HG02763 (cell line): ENCODE measurements at regions not wholly inside any gene's neighbourhood (a gene's known extent, or its start where the extent isn't known, plus 50 kb on each side); places are given as distances from the start of the nearest gene placed in this dataset.

Experiments used
- ATAC-seq: cut with Tn5 transposase; IDR thresholded peaks from one replicate; pipeline ENCODE4 v1.9.1; 2021; ENCODE audit warnings: mild to moderate bottlenecking, moderate library complexity; ENCODE audit not compliant: unreplicated experiment

GRCh38 chr9:134227451-134228411, 63.4 kb upstream of the RNU6ATAC start:
- no peak for ATAC-seq

DNA sequence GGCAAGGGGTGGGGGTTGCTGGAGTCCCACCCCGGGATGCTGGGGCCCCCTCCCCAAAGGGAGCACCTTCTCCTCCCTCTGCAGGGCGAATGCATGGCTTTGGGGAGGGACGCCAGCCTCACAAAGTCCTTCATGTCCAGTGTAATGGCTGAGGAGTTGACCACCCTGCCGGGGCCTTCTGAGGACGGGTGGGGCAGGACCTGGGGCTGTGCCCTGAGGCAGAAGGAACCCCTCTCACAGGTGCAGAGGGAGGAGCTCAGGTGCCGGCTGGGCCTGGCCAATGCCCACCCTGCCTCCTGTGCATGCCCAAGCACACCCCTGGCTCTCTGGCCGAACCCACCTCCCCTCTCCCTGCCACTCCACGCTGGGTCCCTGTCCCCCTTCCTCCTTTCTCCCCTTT, 64.3 kb upstream of the RNU6ATAC start:
- no peak for ATAC-seq

GRCh38 chr9:134229466-134230091, 65.2 kb upstream of the RNU6ATAC start:
- no peak for ATAC-seq

- ATAC-seq, result no peak
Measured at GRCh38 chr9:134230092-134230941, 66.0 kb upstream of the RNU6ATAC start.

DNA sequence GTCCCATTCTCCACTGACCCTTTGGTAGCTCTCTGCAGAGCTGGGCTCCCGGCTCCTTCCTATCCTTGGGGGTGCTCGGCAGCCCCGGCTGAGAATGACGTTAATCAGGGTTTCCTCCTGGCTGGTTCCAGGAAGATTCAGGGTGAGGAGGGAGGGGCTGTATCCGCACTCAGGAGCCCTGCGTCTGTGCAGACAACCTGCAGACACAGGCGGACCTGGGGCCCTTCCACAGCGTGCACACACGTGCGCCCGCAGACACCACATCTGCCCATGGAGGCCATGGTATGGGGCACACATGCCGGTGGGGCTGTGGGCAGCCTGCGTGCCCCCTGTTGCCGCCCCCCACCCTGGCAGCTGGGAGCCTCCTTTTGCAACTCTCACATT, 66.6 kb upstream of the RNU6ATAC start:
- ATAC-seq, result no peak

GRCh38 chr9:134231330-134231745, 67.0 kb upstream of the RNU6ATAC start:
- no peak for ATAC-seq

DNA sequence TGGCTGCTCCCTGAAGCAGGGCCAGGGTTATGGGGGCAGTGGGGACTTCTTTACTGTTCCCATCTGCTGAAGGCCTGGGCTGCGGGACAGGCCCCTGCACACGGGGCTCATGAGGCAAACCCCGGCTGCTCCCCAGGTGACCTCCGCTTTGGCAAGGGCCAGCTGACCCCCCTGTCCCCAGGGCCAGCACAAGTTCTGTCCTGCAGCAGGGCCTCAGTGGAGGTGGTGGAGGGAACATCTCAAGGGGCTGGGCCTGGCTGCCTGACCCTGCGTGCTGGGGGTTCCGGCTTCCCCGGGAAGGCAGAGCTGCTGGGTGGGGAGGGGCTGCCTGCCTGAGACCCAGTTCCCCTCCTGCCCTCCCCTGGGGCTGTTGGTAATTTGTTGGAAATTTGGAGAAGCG, 67.4 kb upstream of the RNU6ATAC start:
- no peak for ATAC-seq

GRCh38 chr9:134233022-134233421, 68.7 kb upstream of the RNU6ATAC start:
- no peak for ATAC-seq

GRCh38 chr9:134234001-134234660, 69.8 kb upstream of the RNU6ATAC start:
- ATAC-seq, result no peak

- no peak for ATAC-seq
Measured at GRCh38 chr9:134234687-134235359, 70.5 kb upstream of the RNU6ATAC start.

DNA sequence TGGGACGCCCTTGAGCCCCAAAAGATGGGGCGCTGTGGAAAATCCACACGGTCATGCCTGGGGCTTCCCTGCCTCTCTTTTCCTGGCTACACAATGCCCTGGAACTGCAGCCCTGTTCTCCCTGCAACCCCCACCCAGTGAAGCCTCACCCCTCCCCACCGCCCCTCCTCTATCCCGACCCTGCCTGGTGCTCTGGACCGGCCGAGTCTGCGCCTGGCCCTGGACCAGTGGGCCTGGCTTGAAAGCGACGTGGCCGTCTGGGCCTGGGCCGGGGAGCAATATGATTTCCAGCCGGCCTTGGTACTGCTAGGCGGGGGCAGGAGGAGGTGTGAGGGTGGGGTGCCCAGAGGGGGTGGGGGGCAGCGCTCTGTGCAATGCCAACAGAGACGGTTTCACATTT, 71.0 kb upstream of the RNU6ATAC start:
- ATAC-seq, result no peak

GRCh38 chr9:134236001-134236421, 71.6 kb upstream of the RNU6ATAC start:
- no peak for ATAC-seq

GRCh38 chr9:134236935-134237629, 72.7 kb upstream of the RNU6ATAC start:
- no peak for ATAC-seq

DNA sequence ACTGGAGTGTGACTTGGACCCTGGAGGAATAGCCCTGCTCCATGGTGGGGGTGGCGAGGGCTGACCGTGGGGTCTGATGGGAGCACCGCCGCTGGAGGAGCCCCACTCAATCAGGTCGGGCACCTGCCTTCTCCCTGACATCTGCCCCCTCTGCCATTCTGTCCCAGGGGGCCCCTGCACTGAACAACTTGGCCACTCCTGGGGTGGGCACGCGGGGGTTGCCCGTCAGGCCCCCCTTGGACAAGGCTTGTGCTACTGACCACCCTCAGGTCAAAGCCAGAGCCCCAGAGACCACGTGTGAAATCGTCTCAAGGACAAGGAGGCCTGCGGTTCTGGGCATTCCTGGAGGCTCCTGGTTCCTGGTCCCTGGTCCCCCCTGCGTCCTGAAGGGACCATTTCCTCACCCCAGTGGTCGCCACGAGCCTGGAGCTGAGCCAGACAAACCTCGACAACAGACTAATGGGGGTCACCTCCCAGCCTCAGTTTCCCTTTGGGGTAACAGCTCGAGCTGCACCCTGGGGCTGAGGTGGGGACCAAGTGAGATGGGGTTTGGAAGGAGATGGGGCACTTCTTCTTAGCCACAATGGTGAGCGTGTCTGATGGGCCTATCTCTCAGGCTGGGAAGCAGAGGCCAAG, 73.4 kb upstream of the RNU6ATAC start:
- no peak for ATAC-seq

DNA sequence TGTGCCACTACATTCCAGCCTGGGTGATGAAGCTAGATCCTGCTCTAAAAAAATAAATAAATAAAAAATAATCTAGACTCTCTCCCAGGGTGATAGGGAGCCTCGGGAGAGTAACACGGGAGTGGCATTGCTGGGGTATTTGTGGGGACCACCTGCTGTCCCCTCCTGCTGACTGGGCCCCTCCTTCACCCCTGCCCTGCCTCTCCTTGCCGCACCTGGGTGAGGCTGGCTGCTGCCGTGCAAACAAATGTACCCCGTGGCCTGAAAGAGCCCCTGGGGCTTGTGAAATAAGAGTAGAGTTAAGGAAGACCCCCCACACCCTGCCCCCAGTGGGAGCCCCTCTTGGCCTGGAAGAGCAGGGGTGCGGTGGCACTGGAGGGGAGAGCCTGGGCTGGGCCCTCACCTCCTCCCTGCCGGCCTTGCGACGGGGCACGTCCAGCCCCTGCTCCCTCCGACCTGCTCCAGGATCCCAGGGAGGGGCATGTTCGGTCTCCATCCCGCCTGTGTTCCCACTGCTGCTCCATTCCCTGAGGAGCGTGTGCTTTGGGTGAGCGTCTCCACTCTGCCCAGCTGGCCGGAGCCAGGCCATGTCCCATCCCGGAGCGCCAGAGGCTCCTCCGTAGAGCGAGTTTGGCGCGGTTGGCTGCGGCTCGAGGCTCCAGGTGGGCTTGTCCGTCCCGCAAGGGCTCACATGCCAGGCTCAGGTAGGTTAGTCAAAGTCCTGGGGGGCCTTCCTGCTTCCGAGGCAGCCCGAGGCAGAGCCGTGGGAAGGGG, 75.0 kb upstream of the RNU6ATAC start:
- no peak for ATAC-seq

DNA sequence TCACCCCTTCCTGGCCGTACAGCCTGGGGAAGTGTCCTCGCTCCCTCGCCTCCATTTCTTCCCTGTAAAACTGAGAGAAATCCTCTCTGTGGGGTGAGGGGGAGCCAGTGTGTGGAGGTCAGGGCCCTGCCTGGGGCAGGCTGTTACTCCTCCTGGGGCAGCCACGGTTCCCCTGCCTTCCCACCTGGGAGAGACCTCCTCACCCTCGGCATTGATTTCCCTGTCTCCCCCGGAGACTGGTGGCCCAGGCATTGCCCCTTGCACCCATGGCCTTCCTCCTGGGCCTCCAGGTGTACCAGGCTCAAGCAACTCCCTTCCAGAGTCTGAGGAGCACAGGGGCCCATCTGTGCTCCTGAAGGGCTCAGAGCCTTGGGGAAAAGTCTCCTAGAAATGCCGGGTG, 75.6 kb upstream of the RNU6ATAC start:
- no peak for ATAC-seq

DNA sequence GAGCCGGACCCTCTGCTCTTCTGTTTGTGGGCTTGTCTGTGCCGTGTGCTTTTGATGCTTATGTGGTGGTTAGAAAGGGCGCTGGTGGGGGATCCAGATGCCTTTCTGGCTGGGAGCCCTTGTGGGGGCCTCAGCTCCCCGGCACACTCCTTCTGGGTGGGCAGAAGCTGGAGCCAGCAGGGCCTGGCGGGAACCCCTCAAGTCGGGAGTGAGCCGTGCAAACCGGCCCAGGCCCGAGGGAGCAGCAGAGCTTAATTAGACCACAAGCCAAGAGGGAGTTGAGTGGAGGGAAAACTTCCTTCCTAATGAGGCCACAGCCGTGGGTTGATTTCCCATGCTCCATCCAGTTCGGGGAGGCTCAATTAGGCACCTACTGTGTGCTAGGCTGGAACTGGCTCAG, 76.0 kb upstream of the RNU6ATAC start:
- no peak for ATAC-seq

DNA sequence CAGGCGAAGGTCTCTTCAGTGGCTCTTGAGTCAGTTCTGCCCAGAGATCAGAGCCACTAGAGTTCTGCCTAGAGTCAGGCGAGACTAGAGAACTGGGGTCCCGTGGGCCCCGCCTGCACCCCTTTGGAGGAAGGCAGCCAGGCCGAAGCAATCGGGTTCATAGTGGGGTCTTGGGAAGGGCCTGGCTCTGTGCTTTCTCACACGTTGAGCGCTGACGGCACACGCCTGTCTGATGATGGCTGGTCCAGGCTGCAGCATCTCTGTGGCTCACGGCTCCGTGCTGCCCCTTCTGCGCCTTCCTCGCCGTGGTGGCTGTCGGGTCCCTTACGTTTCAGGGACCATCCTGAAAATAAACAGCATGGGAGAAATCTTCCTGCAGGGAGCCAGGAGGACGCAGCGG, 78.3 kb upstream of the RNU6ATAC start:
- ATAC-seq, result no peak
